Fibroblast of pulmonary artery (primary cell): ENCODE measurements at regions not wholly inside any gene's neighbourhood (a gene's known extent, or its start where the extent isn't known, plus 50 kb on each side); places are given as distances from the start of the nearest gene placed in this dataset.

Experiments
- DNase-seq: peaks from one replicate; pipeline ENCODE4 v3.0.0-alpha.2; 2010; ENCODE audit warnings: low read depth
- H3K4me3 ChIP-seq: replicated peaks from 2 replicates; pipeline ENCODE4 v1.5.1; 2011; ENCODE audit warnings: low read depth, mild to moderate bottlenecking, control low read depth, low read length, moderate library complexity
- TF ChIP-seq, protein P1 (sequence below): IDR thresholded peaks from 2 replicates; pipeline ENCODE4 v1.5.1; 2011; ENCODE audit warnings: mild to moderate bottlenecking, control low read depth, low read length, inconsistent platforms; ENCODE audit errors: missing control alignments

DNA sequence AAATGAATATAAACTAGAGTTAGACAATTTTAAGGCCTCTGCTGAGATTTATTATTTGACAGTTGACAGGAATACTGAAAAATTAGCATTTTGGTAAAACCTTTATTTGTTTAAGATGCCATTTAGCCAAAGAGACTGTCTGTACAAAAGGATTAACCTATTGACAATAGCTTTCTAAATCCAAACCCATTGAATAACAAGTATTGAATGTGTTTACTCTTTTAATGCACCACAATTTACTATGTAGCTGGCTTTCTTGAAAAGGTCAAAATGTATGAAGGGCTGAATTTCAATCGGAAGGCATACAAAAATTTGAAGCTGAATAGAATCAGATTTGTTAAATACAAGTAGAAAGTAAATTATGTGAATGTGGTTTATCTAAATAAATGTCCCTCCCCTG is 374.5 kb downstream of the TEX13C start:
- TF ChIP-seq, protein P1, sequence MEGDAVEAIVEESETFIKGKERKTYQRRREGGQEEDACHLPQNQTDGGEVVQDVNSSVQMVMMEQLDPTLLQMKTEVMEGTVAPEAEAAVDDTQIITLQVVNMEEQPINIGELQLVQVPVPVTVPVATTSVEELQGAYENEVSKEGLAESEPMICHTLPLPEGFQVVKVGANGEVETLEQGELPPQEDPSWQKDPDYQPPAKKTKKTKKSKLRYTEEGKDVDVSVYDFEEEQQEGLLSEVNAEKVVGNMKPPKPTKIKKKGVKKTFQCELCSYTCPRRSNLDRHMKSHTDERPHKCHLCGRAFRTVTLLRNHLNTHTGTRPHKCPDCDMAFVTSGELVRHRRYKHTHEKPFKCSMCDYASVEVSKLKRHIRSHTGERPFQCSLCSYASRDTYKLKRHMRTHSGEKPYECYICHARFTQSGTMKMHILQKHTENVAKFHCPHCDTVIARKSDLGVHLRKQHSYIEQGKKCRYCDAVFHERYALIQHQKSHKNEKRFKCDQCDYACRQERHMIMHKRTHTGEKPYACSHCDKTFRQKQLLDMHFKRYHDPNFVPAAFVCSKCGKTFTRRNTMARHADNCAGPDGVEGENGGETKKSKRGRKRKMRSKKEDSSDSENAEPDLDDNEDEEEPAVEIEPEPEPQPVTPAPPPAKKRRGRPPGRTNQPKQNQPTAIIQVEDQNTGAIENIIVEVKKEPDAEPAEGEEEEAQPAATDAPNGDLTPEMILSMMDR, result no peak
- DNase-seq, result no peak
- no peak overlapping the region for H3K4me3 ChIP-seq

DNA sequence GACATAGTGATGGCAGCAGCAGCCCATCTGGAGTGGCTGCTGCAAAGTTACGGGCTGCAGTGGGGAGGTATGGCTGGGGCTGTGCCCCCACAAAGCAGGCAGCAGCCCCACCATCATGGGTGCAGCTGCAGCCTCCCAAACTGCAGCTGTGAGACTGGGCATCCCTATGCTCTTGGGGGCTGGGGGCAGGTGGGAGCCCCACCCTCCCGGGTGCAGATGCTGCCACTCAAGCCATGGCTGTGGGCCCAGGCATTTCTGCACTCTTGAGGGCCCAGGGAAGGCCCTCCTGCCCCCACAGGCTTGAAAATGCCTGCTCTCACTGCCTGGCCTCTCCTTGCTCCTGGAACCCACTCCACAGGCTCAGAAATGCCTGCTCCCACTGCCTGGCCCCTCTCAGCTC is 389.4 kb downstream of the TEX13C start:
- TF ChIP-seq, protein P1, result no peak
- no peak overlapping the region for H3K4me3 ChIP-seq
- no peak for DNase-seq

DNA sequence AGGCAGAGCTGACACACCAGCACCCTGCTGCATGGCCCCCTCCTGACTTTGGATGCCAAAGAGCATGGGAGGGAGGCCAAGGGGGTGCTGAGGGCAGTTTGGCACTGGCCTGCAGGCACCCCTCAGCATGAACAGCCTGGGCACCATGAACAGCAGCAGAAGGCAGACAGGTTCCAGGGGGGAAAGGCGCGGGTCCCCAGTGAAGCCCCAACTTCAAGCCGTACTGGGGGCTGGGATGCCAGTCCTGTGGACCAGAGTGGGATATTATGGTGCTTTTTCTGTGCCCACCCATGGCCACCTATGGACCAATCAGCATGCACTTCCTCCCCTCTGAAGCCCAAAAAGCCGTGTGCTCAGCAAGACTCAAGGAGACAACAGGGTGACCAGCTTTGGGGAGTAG is 389.9 kb downstream of the TEX13C start:
- TF ChIP-seq, protein P1, result no peak
- DNase-seq, result no peak
- no peak overlapping the region for H3K4me3 ChIP-seq

DNA sequence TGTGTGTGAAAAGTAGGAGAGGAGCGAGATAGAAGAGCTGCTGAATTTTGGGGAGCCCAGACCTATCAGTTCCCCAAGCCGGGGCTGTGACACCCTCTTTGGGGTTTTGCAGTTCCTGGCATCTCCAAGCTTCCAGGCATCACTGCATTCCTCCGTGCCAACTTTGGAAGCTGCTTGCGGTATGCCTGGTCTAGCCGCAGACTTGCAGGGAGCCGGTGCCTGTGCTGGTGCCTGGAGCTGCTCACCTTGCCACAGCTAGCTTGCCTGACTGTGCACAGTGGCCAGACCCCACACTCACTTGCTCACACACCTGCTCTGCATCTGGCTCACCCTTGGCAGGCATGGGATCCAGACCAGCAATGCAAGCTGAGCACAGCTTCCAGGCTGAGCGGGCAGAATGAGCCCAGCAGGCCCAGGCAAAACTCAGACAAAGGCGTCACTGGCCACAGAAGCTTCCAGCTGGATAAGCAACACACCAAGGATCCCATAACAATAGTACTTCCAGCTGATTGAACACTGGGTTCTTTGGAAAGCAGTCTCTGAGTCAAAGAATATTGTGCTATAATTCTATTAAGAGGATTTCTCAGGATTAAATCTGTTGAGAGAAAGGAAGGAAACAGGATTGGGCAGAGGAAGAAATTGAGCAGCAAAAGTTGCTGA is 390.9 kb downstream of the TEX13C start:
- TF ChIP-seq, protein P1, result no peak
- no peak for DNase-seq
- no peak overlapping the region for H3K4me3 ChIP-seq

DNA sequence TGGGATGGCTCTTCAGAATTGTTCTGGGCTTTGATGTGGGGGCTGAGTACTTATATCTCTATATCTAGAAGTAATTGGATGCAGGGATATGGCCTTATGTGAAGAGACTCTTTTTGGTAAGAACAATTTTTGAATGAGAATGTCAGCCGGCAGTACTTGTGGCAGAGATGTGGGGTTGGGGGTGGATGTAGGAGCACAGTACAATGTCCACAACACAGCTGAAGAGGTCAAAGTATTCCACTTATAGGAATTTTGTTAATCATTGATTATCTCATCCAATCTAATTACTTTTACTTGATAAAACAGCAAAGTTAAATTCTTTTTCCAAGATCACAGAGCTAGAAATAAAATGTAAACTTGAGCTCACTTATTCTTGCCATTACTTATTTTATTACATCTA is 391.4 kb downstream of the TEX13C start:
- DNase-seq, result no peak
- TF ChIP-seq, protein P1, result no peak
- no peak overlapping the region for H3K4me3 ChIP-seq

DNA sequence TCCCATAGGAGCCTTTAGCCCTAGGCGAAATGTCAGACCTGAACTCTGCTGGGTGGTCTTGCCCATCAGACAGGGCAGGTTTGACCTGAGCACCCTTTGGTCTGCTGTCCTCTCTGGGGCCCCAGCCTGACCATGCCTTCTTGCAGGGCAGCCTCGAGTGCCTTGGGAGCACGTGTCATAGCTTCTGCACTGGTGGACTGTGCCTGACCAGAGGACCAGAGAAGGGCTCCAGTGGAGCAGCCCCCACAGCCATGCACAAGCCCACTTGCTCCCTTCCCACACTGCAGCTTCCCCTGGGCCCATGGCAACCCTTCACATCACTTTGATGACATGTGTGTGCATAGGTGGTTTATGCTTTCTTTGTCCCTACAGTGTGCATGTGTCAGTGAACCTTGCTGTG is 394.0 kb downstream of the TEX13C start:
- no peak for DNase-seq
- no peak overlapping the region for H3K4me3 ChIP-seq
- TF ChIP-seq, protein P1, result no peak

DNA sequence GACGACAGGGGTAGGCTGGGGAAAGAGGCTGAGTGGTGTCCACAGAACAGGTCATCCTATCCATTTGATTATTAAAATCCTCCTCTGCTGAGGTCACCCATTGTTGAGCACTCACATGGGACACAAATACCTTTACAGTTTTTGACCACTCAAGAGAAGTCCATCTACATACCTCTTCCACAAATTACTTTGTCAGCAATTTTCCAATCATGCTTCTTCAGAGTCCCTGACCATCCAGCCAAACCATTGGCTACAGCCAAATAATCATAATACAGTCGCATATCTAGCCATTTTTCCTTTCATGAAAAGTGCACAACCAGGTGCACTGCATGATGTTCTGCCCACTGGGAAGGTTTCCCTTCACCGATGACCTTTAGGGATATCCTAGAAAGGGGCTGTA is 407.4 kb downstream of the TEX13C start:
- no peak overlapping the region for H3K4me3 ChIP-seq
- TF ChIP-seq, protein P1, result no peak
- no peak for DNase-seq
